H9 (cell line): ENCODE measurements at regions not wholly inside any gene's neighbourhood (a gene's known extent, or its start where the extent isn't known, plus 50 kb on each side); places are given as distances from the start of the nearest gene placed in this dataset.
"Not testable (repeated sequence)": the region's sequence is repeated elsewhere in the genome, so short reads cannot be mapped to it uniquely, and the experiment has no call there.

Experiments
- DNase-seq: peaks from one replicate; pipeline ENCODE4 v3.0.0-alpha.2; 2017
- H2AFZ ChIP-seq: one replicate; pipeline ENCODE4 v1.6.1; 2013; ENCODE audit warnings: mild to moderate bottlenecking, low read length, control low read depth, moderate library complexity
- H2AK5ac ChIP-seq: 2 replicates; pipeline ENCODE4 v1.6.1; 2013; ENCODE audit warnings: low read length, control low read depth, mixed read lengths; ENCODE audit not compliant: insufficient read length
- H2BK120ac ChIP-seq: one replicate; pipeline ENCODE4 v1.6.1; 2013; ENCODE audit warnings: low read depth, mild to moderate bottlenecking, low read length, control low read depth, inconsistent platforms; ENCODE audit not compliant: poor library complexity, severe bottlenecking
- H2BK12ac ChIP-seq: 2 replicates; pipeline ENCODE4 v1.6.1; 2013; ENCODE audit warnings: low read length, control low read depth, mixed read lengths, low read depth; ENCODE audit not compliant: insufficient read length
- H2BK15ac ChIP-seq: 2 replicates; pipeline ENCODE4 v1.6.1; 2013; ENCODE audit warnings: low read depth, low read length, control low read depth
- H2BK20ac ChIP-seq: one replicate; pipeline ENCODE4 v1.6.1; 2013; ENCODE audit warnings: low read depth, mild to moderate bottlenecking, low read length, control low read depth, inconsistent platforms; ENCODE audit not compliant: poor library complexity, severe bottlenecking
- H2BK5ac ChIP-seq: 2 replicates; pipeline ENCODE4 v1.6.1; 2013; ENCODE audit warnings: low read length, control low read depth, mixed read lengths; ENCODE audit not compliant: insufficient read length
- H3K14ac ChIP-seq: 2 replicates; pipeline ENCODE4 v1.6.1; 2013; ENCODE audit warnings: low read length, control low read depth; ENCODE audit not compliant: insufficient read depth
- H3K18ac ChIP-seq: 2 replicates; pipeline ENCODE4 v1.6.1; 2013; ENCODE audit warnings: low read depth, mild to moderate bottlenecking, mixed read lengths, low read length, control low read depth; ENCODE audit not compliant: insufficient read length
- H3K23ac ChIP-seq: 2 replicates; pipeline ENCODE4 v1.6.1; 2013; ENCODE audit warnings: low read length, control low read depth, mixed read lengths, low read depth; ENCODE audit not compliant: insufficient read length
- H3K23me2 ChIP-seq: 2 replicates; pipeline ENCODE4 v1.6.1; 2013; ENCODE audit warnings: low read depth, mild to moderate bottlenecking, mixed read lengths, low read length, control low read depth; ENCODE audit not compliant: insufficient read length, poor library complexity, severe bottlenecking
- H3K27ac ChIP-seq: 2 replicates; pipeline ENCODE4 v1.5.1; 2013; ENCODE audit warnings: low read length, control low read depth, mixed read lengths, low read depth; ENCODE audit not compliant: insufficient read length
- H3K27me3 ChIP-seq: 2 replicates; pipeline ENCODE4 v1.6.1; 2013; ENCODE audit warnings: low read length, control low read depth, inconsistent platforms; ENCODE audit not compliant: insufficient read depth
- H3K4ac ChIP-seq: 2 replicates; pipeline ENCODE4 v1.6.1; 2013; ENCODE audit warnings: low read depth, mild to moderate bottlenecking, control low read depth, inconsistent platforms, low read length, moderate library complexity
- H3K4me1 ChIP-seq: 2 replicates; pipeline ENCODE4 v1.6.1; 2013; ENCODE audit warnings: low read length, control low read depth, inconsistent platforms; ENCODE audit not compliant: insufficient read depth
- H3K4me2 ChIP-seq: 2 replicates; pipeline ENCODE4 v1.6.1; 2013; ENCODE audit warnings: low read length, control low read depth, mixed read lengths; ENCODE audit not compliant: insufficient read length, insufficient read depth
- H3K56ac ChIP-seq: 2 replicates; pipeline ENCODE4 v1.6.1; 2013; ENCODE audit warnings: low read depth, mild to moderate bottlenecking, mixed read lengths, low read length, control low read depth; ENCODE audit not compliant: insufficient read length
- H3K79me1 ChIP-seq: 2 replicates; pipeline ENCODE4 v1.6.1; 2013; ENCODE audit warnings: low read depth, mild to moderate bottlenecking, moderate library complexity, low read length, control low read depth, inconsistent platforms; ENCODE audit not compliant: insufficient read depth, poor library complexity, severe bottlenecking
- H3K79me2 ChIP-seq: 2 replicates; pipeline ENCODE4 v1.6.1; 2013; ENCODE audit warnings: low read length, control low read depth, inconsistent platforms; ENCODE audit not compliant: insufficient read depth
- H3K9ac ChIP-seq: 2 replicates; pipeline ENCODE4 v1.6.1; 2013; ENCODE audit warnings: low read length, control low read depth, mixed read lengths; ENCODE audit not compliant: insufficient read length; ENCODE audit errors: extremely low read depth
- H3K9me3 ChIP-seq: one replicate; pipeline ENCODE4 v1.6.1; 2013; ENCODE audit warnings: low read depth, low read length, inconsistent platforms; ENCODE audit not compliant: control insufficient read depth
- H3T11ph ChIP-seq: one replicate; pipeline ENCODE4 v1.6.1; 2013; ENCODE audit warnings: mild to moderate bottlenecking, low read length, control low read depth, inconsistent platforms
- H4K20me1 ChIP-seq: one replicate; pipeline ENCODE4 v1.6.1; 2013; ENCODE audit not compliant: control insufficient read depth, insufficient read length, insufficient read depth
- H4K5ac ChIP-seq: 2 replicates; pipeline ENCODE4 v1.6.1; 2013; ENCODE audit warnings: low read depth, mild to moderate bottlenecking, mixed read lengths, low read length, control low read depth; ENCODE audit not compliant: insufficient read length
- H4K8ac ChIP-seq: replicated peaks from 2 replicates; pipeline ENCODE4 v1.6.1; 2013; ENCODE audit warnings: low read length, control low read depth, mixed read lengths, low read depth; ENCODE audit not compliant: insufficient read length
- H4K91ac ChIP-seq: 2 replicates; pipeline ENCODE4 v1.6.1; 2013; ENCODE audit warnings: low read depth, mild to moderate bottlenecking, moderate library complexity, mixed read lengths, low read length, control low read depth; ENCODE audit not compliant: insufficient read length
- H3K27ac Mint-ChIP-seq, 3 experiments: 2 replicates in 2 of 3; 3 replicates in 1 of 3; pipeline ENCODE4 v1.8.0; 2020 to 2021; ENCODE audit warnings: mixed read lengths in 3 of 3, mild to moderate bottlenecking in 1 of 3, moderate library complexity in 1 of 3
- H3K27me3 Mint-ChIP-seq: 2 replicates; pipeline ENCODE4 v1.8.0; 2021; ENCODE audit warnings: low read depth, mild to moderate bottlenecking, moderate library complexity, mixed read lengths
- H3K36me3 Mint-ChIP-seq, 3 experiments: 2 replicates in 2 of 3; 3 replicates in 1 of 3; pipeline ENCODE4 v1.8.0; 2020 to 2021; ENCODE audit warnings: low read depth in 3 of 3, mixed read lengths in 3 of 3; ENCODE audit not compliant: insufficient read depth in 1 of 3
- H3K4me1 Mint-ChIP-seq, 2 experiments: 2 replicates each; pipeline ENCODE4 v1.8.0; 2020; ENCODE audit warnings: mixed read lengths in 2 of 2
- H3K4me3 Mint-ChIP-seq, 2 experiments: 2 replicates in 1 of 2; 3 replicates in 1 of 2; pipeline ENCODE4 v1.8.0; 2020 to 2021; ENCODE audit warnings: mild to moderate bottlenecking in 2 of 2, mixed read lengths in 2 of 2, moderate library complexity in 1 of 2
- H3K9me3 Mint-ChIP-seq, 2 experiments: 2 replicates in 1 of 2; 3 replicates in 1 of 2; pipeline ENCODE4 v1.8.0; 2020; ENCODE audit warnings: mild to moderate bottlenecking in 2 of 2, mixed read lengths in 2 of 2, moderate library complexity in 1 of 2
- WGBS: extraction: QIAGEN DNeasy Blood & Tissue Kit; methylation state at CpG from one replicate; pipeline ENCODE4 v1.1.7; 2013; ENCODE audit warnings: missing lambda C conversion rate, low lambda C conversion rate, mixed read lengths; ENCODE audit not compliant: insufficient read length; ENCODE audit errors: extremely low coverage; 5-methylcytosine and 5-hydroxymethylcytosine counted together

GRCh38 chr15:20020588-20020987 is 521.0 kb downstream of the GOLGA6L6 start:
- not testable (repeated sequence) for H2BK12ac ChIP-seq, H3K27ac Mint-ChIP-seq, H3K9me3 Mint-ChIP-seq, H4K8ac ChIP-seq, DNase-seq, H3K18ac ChIP-seq, H3K27me3 ChIP-seq, H3K27ac ChIP-seq, H3K4me3 Mint-ChIP-seq, H3K4me1 Mint-ChIP-seq, H3K56ac ChIP-seq, H3K23ac ChIP-seq, H3K79me1 ChIP-seq, H3K79me2 ChIP-seq, H3K23me2 ChIP-seq, H2AFZ ChIP-seq, H3K4me1 ChIP-seq, H2BK120ac ChIP-seq, H3T11ph ChIP-seq, H4K91ac ChIP-seq, H3K4me2 ChIP-seq, H4K20me1 ChIP-seq, H2BK5ac ChIP-seq, H2AK5ac ChIP-seq, H2BK15ac ChIP-seq, H3K9me3 ChIP-seq, H3K4ac ChIP-seq, H4K5ac ChIP-seq, H3K36me3 Mint-ChIP-seq, H3K9ac ChIP-seq, H3K14ac ChIP-seq, H3K27me3 Mint-ChIP-seq, H2BK20ac ChIP-seq
- no CpG with 5 or more reads among the region's 5 CpGs for WGBS

GRCh38 chr15:20019758-20020157 is 521.8 kb downstream of the GOLGA6L6 start:
- not testable (repeated sequence) for H4K20me1 ChIP-seq, H3K18ac ChIP-seq, H3K9me3 Mint-ChIP-seq, H3K23me2 ChIP-seq, H3K27me3 Mint-ChIP-seq, H3K9me3 ChIP-seq, H3K36me3 Mint-ChIP-seq, H3K79me1 ChIP-seq, H3K14ac ChIP-seq, H2AK5ac ChIP-seq, H4K91ac ChIP-seq, H3K4me3 Mint-ChIP-seq, H3K4ac ChIP-seq, H3T11ph ChIP-seq, H2AFZ ChIP-seq, H2BK120ac ChIP-seq, H3K27ac ChIP-seq, H2BK12ac ChIP-seq, H3K27ac Mint-ChIP-seq, H3K4me2 ChIP-seq, H4K8ac ChIP-seq, H2BK5ac ChIP-seq, H3K27me3 ChIP-seq, H3K4me1 Mint-ChIP-seq, H3K56ac ChIP-seq, H3K23ac ChIP-seq, H3K9ac ChIP-seq, H2BK15ac ChIP-seq, DNase-seq, H3K79me2 ChIP-seq, H4K5ac ChIP-seq, H3K4me1 ChIP-seq, H2BK20ac ChIP-seq
- no CpG with 5 or more reads among the region's 6 CpGs for WGBS
